ENCODE measurements at regions not wholly inside any gene's neighbourhood (a gene's known extent, or its start where the extent isn't known, plus 50 kb on each side); places are given as distances from the start of the nearest gene placed in this dataset.

DNA sequence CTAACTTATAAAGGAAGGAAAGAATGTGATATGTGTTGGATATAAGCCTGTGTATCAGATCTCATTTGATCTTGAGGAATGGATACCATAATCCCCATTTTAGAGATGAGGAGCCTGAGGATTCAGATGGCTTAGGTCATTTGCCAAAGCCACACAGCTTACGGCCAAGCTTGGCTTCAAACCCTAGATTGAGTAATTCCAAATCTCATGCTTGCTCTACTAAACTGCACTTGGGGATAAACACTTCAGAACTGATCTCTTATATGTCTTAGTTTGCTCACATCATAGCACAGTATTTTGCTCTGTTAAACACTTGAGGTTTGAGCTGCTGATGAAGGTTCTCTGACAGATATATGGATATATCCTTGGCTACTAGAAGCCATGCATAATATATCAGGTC, 504.4 kb downstream of the NTRK2 start:
- no peak for TF ChIP-seq POLR2A (IDR thresholded peaks at IDR 0.05; ENCODE audit: low read depth, low read length)
- no peak for TF ChIP-seq POLR2AphosphoS5 (IDR thresholded peaks at IDR 0.05; ENCODE audit: low read depth, low read length)
